Coronary artery (tissue), 2 donors: ENCODE measurements at regions not wholly inside any gene's neighbourhood (a gene's known extent, or its start where the extent isn't known, plus 50 kb on each side); places are given as distances from the start of the nearest gene placed in this dataset.
A peak's percentile ranks its signal among the peaks of the same experiment; 100 is the strongest.

ENCODE experiments used
- DNase-seq: peaks from one replicate; pipeline ENCODE4 v3.0.0-alpha.2; 2017; ENCODE audit warnings: low spot score
- H3K27ac ChIP-seq, 2 donors: fragments of 200-600 bp; sonication (generic); one replicate each; pipeline ENCODE4 v1.5.1; 2016 to 2019
- H3K4me3 ChIP-seq: fragments of 200-600 bp; sonication (generic); 2 replicates; pipeline ENCODE4 v1.5.1; 2016; ENCODE audit warnings: mild to moderate bottlenecking, moderate library complexity
- CTCF ChIP-seq: fragments of 200-600 bp; sonication (generic); IDR thresholded peaks from one replicate; pipeline ENCODE4 v1.5.1; 2019; ENCODE audit warnings: antibody characterized with exemption

- no peak for TF ChIP-seq CTCF
- no peak overlapping the region for H3K27ac ChIP-seq
- no peak overlapping the region for H3K4me3 ChIP-seq
- no peak for DNase-seq
These were observed 125.0 kb upstream of the BACH2 start for GRCh38 chr6:90421666-90422065.

- DNase-seq, result no peak
- Histone ChIP-seq H3K27ac (no peak overlapping the region), H3K4me3 (no peak overlapping the region)
- TF ChIP-seq CTCF, result no peak
These were observed 123.9 kb upstream of the BACH2 start for GRCh38 chr6:90420500-90420899.

GRCh38 chr6:90417385-90417784 lies 120.7 kb upstream of the BACH2 start:
- Histone ChIP-seq H3K4me3 (no peak overlapping the region), H3K27ac (no peak overlapping the region)
- no peak for TF ChIP-seq CTCF
- no peak for DNase-seq

- no peak for TF ChIP-seq CTCF
- H3K27ac ChIP-seq, result no peak overlapping the region
- DNase-seq, result no peak
- H3K4me3 ChIP-seq, result no peak overlapping the region
These were observed 119.7 kb upstream of the BACH2 start for GRCh38 chr6:90416322-90416721.

GRCh38 chr6:90415178-90415577 lies 118.5 kb upstream of the BACH2 start:
- TF ChIP-seq CTCF, result no peak
- H3K27ac ChIP-seq, result no peak overlapping the region
- no peak overlapping the region for H3K4me3 ChIP-seq
- no peak for DNase-seq

GRCh38 chr6:90414352-90414751 lies 117.7 kb upstream of the BACH2 start:
- H3K4me3 ChIP-seq, result no peak overlapping the region
- no peak overlapping the region for H3K27ac ChIP-seq
- TF ChIP-seq CTCF, result no peak
- DNase-seq, result no peak

- Histone ChIP-seq H3K27ac (no peak overlapping the region), H3K4me3 (peak overlapping the region; percentile 64)
- no peak for TF ChIP-seq CTCF
- DNase-seq, result no peak
These were observed 117.2 kb upstream of the BACH2 start for GRCh38 chr6:90413867-90414266.
